Amygdala (tissue), 56 donors: ENCODE measurements at regions not wholly inside any gene's neighbourhood (a gene's known extent, or its start where the extent isn't known, plus 50 kb on each side); places are given as distances from the start of the nearest gene placed in this dataset.

Experiments
- DNase-seq, 56 donors: peaks; one replicate each; lab custom pipeline; 2025; lab: John Stamatoyannopoulos, UW

- DNase-seq = no peak
Measured at GRCh38 chr11:92642177-92642931, 327.1 kb upstream of the MTNR1B start.

- no peak for DNase-seq
Measured at GRCh38 chr11:92643827-92644226, 325.6 kb upstream of the MTNR1B start.

- no peak for DNase-seq
Measured at GRCh38 chr11:92644595-92645445, 324.6 kb upstream of the MTNR1B start.

- no peak for DNase-seq
Measured at GRCh38 chr11:92651159-92651558, 318.3 kb upstream of the MTNR1B start.

- DNase-seq = no peak
Measured at GRCh38 chr11:92653454-92653853, 316.0 kb upstream of the MTNR1B start.

- DNase-seq = no peak
Measured at GRCh38 chr11:92656783-92657182, 312.7 kb upstream of the MTNR1B start.

GRCh38 chr11:92657226-92657625 lies 312.2 kb upstream of the MTNR1B start:
- no peak for DNase-seq

GRCh38 chr11:92658733-92659132 lies 310.7 kb upstream of the MTNR1B start:
- no peak for DNase-seq

- no peak for DNase-seq
Measured at GRCh38 chr11:92659793-92660192, 309.7 kb upstream of the MTNR1B start.

GRCh38 chr11:92662601-92663360 lies 306.7 kb upstream of the MTNR1B start:
- DNase-seq = no peak

GRCh38 chr11:92663539-92663938 lies 305.9 kb upstream of the MTNR1B start:
- DNase-seq = no peak

GRCh38 chr11:92667486-92668152 lies 301.8 kb upstream of the MTNR1B start:
- DNase-seq = peak in 27 of 56 donors; percentile 0 to 53 (median 9)

GRCh38 chr11:92670308-92670890 lies 299.1 kb upstream of the MTNR1B start:
- DNase-seq = no peak

- DNase-seq = no peak
Measured at GRCh38 chr11:92671081-92671480, 298.4 kb upstream of the MTNR1B start.

- DNase-seq = no peak
Measured at GRCh38 chr11:92675303-92675702, 294.1 kb upstream of the MTNR1B start.

GRCh38 chr11:92675810-92676209 lies 293.6 kb upstream of the MTNR1B start:
- no peak for DNase-seq

GRCh38 chr11:92678008-92678611 lies 291.3 kb upstream of the MTNR1B start:
- DNase-seq = no peak

- no peak for DNase-seq
Measured at GRCh38 chr11:92681586-92681985, 287.9 kb upstream of the MTNR1B start.

- no peak for DNase-seq
Measured at GRCh38 chr11:92682136-92682535, 287.3 kb upstream of the MTNR1B start.

GRCh38 chr11:92682952-92683351 lies 286.5 kb upstream of the MTNR1B start:
- DNase-seq = no peak
